ENCODE measurements at regions not wholly inside any gene's neighbourhood (a gene's known extent, or its start where the extent isn't known, plus 50 kb on each side); places are given as distances from the start of the nearest gene placed in this dataset.

DNA sequence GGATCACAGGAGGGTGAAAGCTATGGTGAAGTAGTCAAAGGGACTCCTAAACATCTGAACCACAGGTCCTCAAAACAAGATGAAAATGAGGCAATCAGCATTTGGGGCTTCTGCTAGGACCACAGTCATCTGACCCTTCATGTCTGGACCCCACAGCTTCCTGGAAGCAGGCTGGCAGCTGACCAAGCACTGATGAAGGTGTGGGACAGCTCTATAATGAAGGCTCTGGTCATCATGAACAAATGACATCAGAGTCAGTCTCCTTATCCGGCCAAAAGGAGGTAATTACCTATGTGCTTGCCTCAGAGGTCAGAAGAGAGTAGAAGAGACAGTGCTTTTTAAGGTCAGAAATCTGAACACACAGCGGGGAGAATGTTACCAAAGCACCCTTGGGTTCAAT is 101.2 kb upstream of the GNAO1 start:
- TF ChIP-seq, protein P1, sequence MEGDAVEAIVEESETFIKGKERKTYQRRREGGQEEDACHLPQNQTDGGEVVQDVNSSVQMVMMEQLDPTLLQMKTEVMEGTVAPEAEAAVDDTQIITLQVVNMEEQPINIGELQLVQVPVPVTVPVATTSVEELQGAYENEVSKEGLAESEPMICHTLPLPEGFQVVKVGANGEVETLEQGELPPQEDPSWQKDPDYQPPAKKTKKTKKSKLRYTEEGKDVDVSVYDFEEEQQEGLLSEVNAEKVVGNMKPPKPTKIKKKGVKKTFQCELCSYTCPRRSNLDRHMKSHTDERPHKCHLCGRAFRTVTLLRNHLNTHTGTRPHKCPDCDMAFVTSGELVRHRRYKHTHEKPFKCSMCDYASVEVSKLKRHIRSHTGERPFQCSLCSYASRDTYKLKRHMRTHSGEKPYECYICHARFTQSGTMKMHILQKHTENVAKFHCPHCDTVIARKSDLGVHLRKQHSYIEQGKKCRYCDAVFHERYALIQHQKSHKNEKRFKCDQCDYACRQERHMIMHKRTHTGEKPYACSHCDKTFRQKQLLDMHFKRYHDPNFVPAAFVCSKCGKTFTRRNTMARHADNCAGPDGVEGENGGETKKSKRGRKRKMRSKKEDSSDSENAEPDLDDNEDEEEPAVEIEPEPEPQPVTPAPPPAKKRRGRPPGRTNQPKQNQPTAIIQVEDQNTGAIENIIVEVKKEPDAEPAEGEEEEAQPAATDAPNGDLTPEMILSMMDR (IDR thresholded peaks at IDR 0.05; ENCODE audit: low read depth, low read length): no peak
- no peak for TF ChIP-seq EZH2phosphoT487 (IDR thresholded peaks at IDR 0.05; ENCODE audit: low read depth)
